GM10266 (cell line): ENCODE measurements at regions not wholly inside any gene's neighbourhood (a gene's known extent, or its start where the extent isn't known, plus 50 kb on each side); places are given as distances from the start of the nearest gene placed in this dataset.

Experiments
- DNase-seq: peaks from one replicate; pipeline ENCODE4 v3.0.0; 2012; ENCODE audit errors: extremely low spot score
- TF ChIP-seq, protein P1 (sequence below): IDR thresholded peaks from 2 replicates; pipeline ENCODE4 v1.5.1; 2012; ENCODE audit warnings: mild to moderate bottlenecking, low read depth; ENCODE audit not compliant: control insufficient read depth, insufficient read depth; ENCODE audit errors: missing control alignments

DNA sequence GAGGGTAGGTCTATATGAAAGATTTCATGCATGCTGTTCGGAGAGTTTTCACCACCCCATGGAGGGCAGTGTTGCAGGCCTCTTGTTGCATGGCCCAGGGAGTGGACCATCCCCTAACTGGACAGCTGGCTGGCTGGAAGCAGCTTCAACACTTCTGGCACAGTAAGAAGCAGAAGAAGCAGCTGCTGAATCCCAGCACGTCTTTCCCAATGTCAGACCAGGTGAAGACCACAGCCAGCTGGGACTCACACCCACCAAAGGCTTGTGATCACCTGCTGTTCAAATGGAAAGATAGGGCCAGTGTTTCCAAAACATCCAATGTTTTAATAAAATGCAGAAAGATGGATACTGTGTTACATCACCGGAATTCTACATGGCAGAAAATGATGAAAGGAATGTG lies 1423.6 kb downstream of the AACS start:
- no peak for DNase-seq
- TF ChIP-seq, protein P1, sequence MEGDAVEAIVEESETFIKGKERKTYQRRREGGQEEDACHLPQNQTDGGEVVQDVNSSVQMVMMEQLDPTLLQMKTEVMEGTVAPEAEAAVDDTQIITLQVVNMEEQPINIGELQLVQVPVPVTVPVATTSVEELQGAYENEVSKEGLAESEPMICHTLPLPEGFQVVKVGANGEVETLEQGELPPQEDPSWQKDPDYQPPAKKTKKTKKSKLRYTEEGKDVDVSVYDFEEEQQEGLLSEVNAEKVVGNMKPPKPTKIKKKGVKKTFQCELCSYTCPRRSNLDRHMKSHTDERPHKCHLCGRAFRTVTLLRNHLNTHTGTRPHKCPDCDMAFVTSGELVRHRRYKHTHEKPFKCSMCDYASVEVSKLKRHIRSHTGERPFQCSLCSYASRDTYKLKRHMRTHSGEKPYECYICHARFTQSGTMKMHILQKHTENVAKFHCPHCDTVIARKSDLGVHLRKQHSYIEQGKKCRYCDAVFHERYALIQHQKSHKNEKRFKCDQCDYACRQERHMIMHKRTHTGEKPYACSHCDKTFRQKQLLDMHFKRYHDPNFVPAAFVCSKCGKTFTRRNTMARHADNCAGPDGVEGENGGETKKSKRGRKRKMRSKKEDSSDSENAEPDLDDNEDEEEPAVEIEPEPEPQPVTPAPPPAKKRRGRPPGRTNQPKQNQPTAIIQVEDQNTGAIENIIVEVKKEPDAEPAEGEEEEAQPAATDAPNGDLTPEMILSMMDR = no peak

DNA sequence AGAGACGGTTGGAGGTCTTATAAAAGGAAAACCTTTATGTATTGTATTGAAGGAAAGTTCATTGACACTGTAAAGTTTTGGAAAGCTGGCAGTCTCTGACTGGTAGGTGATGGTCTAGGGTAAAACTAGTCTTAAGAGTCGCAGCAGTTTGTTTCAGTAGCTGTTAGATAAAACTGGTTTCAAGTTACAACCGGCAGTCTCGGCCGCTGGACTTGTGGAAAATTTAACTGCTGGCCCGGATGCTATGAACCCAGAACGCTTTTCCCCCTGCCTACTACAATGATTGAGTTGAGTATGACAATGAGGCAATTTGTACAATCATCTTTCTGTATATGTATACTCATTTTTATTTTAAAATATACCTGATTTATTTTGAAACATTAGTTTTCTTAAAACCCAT lies 1426.9 kb downstream of the AACS start:
- no peak for DNase-seq
- TF ChIP-seq, protein P1 = no peak

DNA sequence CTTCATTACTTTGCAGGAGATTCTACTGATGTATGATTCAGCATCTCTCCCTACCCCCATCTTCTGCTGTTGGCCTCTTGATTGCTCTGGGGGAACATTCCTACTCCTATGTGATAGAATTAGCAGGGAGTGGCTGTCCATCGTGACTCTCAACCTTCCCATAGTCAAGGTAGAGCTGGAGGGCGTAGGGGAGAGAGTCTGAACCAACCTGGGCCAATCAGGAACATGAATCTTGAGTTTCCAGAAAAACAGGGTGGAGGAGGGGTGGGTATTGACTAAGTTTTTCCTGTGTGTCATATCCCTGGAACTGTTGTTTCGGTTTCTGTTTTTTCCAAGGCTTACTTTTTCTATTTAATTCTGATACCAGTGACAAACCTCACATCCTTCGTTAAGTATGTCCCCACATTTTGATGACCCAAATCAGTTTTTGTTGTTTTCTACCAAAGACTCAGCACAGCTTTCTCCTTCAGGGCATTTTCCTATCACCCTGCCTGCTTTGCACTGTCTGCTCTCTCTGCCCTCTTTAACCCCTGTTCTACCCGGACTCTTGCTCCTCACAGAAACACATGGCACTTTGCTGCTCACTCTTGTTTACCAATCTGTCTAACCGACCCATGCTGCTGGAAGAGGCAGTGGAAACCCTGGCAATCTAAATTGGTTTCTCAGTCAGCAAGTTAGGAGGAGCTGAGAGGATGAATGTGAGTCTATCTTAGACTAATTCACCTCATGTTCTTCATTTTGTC lies 1428.3 kb downstream of the AACS start:
- TF ChIP-seq, protein P1 = no peak
- no peak for DNase-seq

DNA sequence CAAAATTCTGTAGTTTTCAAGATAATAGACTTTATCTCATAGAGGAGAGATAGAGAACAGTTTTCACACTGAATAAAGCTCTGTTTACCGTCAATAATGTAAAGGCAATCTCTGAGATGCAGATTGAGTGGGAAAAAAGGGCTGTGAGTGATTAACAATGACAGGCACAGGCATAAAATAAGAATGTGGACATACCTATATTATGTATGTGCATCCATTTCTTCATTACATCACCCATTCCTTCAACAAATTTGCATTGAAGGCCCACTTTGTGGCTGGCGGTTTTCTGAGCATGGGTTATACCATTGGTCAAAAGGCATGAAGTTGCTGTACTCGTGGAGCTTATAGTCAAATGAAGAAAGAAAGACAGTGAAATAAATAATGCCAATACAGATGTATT lies 1431.0 kb downstream of the AACS start:
- DNase-seq = no peak
- TF ChIP-seq, protein P1 = no peak

DNA sequence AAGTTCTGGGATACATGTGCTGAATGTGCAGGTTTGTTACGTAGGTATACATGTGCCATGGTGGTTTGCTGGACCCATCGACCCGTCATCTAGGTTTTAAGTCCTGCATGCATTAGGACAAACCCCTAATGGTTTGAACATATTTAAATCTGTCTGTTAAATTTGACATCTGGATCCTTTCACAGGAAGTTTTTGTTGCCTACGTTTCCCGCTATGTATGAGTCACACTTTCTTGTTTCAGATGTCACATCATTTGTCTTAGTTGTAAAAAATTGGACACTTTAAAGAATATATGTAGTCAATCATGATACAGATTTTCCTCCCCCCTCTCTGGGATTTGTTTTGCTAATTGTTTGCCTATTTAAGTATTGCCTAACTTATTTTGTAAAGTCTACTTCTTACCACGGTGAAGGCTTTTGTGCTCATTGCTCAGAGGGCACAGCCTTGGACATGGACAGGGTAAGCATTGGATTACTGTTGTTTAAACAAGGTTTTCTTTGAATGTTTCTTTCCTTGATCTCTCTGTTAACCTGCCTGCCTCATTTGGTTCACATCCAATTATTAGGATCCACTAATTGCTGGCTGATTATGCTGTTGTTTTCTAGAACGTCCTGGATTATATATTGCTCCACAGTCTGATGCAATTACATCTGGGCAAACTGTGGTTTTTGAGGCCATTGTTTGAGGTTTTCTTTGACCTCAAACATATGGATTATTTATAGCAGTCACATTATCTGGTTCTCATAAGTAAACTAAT lies 1441.4 kb downstream of the AACS start:
- TF ChIP-seq, protein P1 = no peak
- no peak for DNase-seq

DNA sequence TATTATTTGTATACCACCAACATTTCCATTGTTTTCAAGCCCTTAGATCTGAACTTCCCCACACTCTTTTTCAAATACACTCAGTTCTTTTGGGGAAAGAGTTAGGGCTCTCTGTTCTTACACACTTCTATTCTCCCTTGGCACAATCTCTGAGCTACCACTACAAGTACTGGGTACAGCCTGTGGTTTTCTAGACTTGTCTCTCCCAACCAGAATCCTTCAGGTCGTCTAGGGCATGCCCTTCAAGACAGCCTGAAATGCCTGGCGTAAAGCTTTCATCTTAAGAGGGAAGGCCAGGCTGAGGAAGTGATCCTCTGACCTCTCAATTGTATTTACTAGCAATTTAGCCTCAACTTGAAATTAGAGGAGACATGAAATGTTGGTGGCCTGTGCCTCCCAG lies 1442.0 kb downstream of the AACS start:
- DNase-seq = no peak
- TF ChIP-seq, protein P1 = no peak

DNA sequence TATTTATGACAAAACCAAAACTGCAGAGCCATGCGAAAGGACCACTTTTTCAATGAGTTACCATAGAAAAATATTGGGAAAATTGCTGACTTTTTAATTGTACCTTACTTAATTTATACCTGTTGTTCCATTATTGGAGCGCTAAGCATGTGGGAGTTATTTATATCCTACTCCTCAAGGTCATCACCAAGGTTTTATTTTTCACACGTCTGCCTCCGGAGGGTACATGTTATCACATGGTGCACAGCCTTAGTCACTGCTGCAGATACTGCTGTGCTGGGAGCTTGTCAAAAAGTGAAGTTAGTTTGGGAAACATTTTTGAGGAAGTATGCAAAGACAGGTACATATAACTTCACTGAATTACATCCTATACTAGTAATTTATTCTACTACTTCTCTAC lies 1444.3 kb downstream of the AACS start:
- TF ChIP-seq, protein P1 = no peak
- no peak for DNase-seq
